HepG2 (cell line): ENCODE measurements at regions not wholly inside any gene's neighbourhood (a gene's known extent, or its start where the extent isn't known, plus 50 kb on each side); places are given as distances from the start of the nearest gene placed in this dataset.

Experiments used
- ATF1 ChIP-seq: IDR thresholded peaks from 2 replicates; pipeline ENCODE4 v1.6.1; 2016; ENCODE audit warnings: mild to moderate bottlenecking, control low read depth
- BRD4 ChIP-seq: sonication (generic); formaldehyde crosslinking; IDR thresholded peaks from 2 replicates; pipeline ENCODE4 v1.4.0; 2020; ENCODE audit warnings: missing genetic modification reagents
- EP300 ChIP-seq, 3 experiments: sonication (generic) in 1 of 3; formaldehyde crosslinking in 1 of 3; IDR thresholded peaks; 2 replicates each; pipeline versions ENCODE4 v1.5.1 to v1.6.1; 2011 to 2020; ENCODE audit warnings: low read depth in 2 of 3, low read length in 2 of 3, borderline replicate concordance in 1 of 3, improper control_type of control experiment in 1 of 3, mild to moderate bottlenecking in 1 of 3, missing genetic modification reagents in 1 of 3, moderate library complexity in 1 of 3
- HMG20B ChIP-seq: conservative IDR thresholded peaks from 2 replicates; pipeline ENCODE4 v1.6.1; 2016; ENCODE audit warnings: missing genetic modification reagents, missing compliant biosample characterization
- ISX ChIP-seq: sonication (generic); formaldehyde crosslinking; conservative IDR thresholded peaks from 2 replicates; pipeline ENCODE4 v1.5.0; 2020; ENCODE audit warnings: missing genetic modification reagents
- KDM1A ChIP-seq: IDR thresholded peaks from 2 replicates; pipeline ENCODE4 v1.6.1; 2016; ENCODE audit warnings: missing compliant biosample characterization
- RARA ChIP-seq: IDR thresholded peaks from 2 replicates; pipeline ENCODE4 v1.6.1; 2016; ENCODE audit warnings: missing genetic modification reagents, missing compliant biosample characterization
- SIN3B ChIP-seq: fragments of 150-350 bp; IDR thresholded peaks from 2 replicates; pipeline ENCODE4 v1.6.1; 2014; ENCODE audit warnings: low read length
- TCF7 ChIP-seq: sonication (generic); IDR thresholded peaks from 2 replicates; pipeline ENCODE4 v1.6.1; 2016; ENCODE audit warnings: antibody characterized with exemption, low read depth
- TSC22D2 ChIP-seq: sonication (generic); formaldehyde crosslinking; IDR thresholded peaks from 2 replicates; pipeline ENCODE4 v1.5.1; 2020; ENCODE audit warnings: missing genetic modification reagents, mild to moderate bottlenecking, borderline replicate concordance
- ZIK1 ChIP-seq: sonication (generic); formaldehyde crosslinking; IDR thresholded peaks from 2 replicates; pipeline ENCODE4 v1.5.0; 2020; ENCODE audit warnings: mild to moderate bottlenecking, low read depth, missing genetic modification reagents, borderline replicate concordance
- ZNF713 ChIP-seq: sonication (generic); formaldehyde crosslinking; IDR thresholded peaks from 2 replicates; pipeline ENCODE4 v1.4.0; 2020; ENCODE audit warnings: mild to moderate bottlenecking, missing genetic modification reagents
- TF ChIP-seq, protein P1 (sequence below): sonication (generic); formaldehyde crosslinking; IDR thresholded peaks from 2 replicates; pipeline ENCODE4 v1.4.0; 2020; ENCODE audit warnings: mild to moderate bottlenecking, missing genetic modification reagents, borderline replicate concordance
- TF ChIP-seq, protein P2 (sequence below): sonication (generic); formaldehyde crosslinking; IDR thresholded peaks from 2 replicates; pipeline ENCODE4 v1.4.0; 2020; ENCODE audit warnings: mild to moderate bottlenecking, missing genetic modification reagents
- TF ChIP-seq, protein P3 (sequence below): sonication (generic); formaldehyde crosslinking; IDR thresholded peaks from 2 replicates; pipeline ENCODE4 v1.4.0; 2020; ENCODE audit warnings: missing genetic modification reagents

DNA sequence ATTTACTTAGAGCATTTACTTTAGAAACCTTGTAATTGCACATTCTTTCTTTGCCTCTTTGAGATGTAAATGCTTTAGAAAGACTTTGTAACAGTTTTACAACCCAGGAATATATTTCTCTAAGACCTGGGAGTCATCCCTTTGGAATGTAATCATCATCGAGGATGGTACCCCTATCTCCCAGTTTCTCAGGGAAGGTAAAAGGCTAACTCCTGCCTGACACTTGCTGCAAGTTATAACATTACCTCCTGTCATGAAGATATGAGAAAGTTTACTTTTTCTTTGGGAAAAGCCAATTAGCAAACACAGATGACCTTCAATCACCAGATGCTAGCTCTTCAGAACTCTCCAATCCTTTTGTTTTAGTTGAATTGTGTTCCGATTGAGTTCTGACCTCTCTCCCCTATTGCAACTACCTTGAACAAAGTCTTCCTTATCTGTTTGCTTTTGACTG is 420.3 kb upstream of the FSIP2 start (continued):
- TF ChIP-seq, protein P1, sequence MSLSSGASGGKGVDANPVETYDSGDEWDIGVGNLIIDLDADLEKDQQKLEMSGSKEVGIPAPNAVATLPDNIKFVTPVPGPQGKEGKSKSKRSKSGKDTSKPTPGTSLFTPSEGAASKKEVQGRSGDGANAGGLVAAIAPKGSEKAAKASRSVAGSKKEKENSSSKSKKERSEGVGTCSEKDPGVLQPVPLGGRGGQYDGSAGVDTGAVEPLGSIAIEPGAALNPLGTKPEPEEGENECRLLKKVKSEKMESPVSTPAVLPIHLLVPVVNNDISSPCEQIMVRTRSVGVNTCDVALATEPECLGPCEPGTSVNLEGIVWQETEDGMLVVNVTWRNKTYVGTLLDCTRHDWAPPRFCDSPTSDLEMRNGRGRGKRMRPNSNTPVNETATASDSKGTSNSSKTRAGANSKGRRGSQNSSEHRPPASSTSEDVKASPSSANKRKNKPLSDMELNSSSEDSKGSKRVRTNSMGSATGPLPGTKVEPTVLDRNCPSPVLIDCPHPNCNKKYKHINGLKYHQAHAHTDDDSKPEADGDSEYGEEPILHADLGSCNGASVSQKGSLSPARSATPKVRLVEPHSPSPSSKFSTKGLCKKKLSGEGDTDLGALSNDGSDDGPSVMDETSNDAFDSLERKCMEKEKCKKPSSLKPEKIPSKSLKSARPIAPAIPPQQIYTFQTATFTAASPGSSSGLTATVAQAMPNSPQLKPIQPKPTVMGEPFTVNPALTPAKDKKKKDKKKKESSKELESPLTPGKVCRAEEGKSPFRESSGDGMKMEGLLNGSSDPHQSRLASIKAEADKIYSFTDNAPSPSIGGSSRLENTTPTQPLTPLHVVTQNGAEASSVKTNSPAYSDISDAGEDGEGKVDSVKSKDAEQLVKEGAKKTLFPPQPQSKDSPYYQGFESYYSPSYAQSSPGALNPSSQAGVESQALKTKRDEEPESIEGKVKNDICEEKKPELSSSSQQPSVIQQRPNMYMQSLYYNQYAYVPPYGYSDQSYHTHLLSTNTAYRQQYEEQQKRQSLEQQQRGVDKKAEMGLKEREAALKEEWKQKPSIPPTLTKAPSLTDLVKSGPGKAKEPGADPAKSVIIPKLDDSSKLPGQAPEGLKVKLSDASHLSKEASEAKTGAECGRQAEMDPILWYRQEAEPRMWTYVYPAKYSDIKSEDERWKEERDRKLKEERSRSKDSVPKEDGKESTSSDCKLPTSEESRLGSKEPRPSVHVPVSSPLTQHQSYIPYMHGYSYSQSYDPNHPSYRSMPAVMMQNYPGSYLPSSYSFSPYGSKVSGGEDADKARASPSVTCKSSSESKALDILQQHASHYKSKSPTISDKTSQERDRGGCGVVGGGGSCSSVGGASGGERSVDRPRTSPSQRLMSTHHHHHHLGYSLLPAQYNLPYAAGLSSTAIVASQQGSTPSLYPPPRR (CRISPR knock-in tag): peak; percentile 92
- TF ChIP-seq EP300 (IDR thresholded peaks at IDR 0.05; ENCODE audit: low read depth in 2 of 2, low read length in 2 of 2) (peak in 1 of 2 experiments; percentile 60; a peak in 2 of 4 replicates), EP300 (CRISPR knock-in tag; IDR thresholded peaks at IDR 0.05; ENCODE audit: borderline replicate concordance) (no peak), ZNF713 (no peak), ZIK1 (no peak), ATF1 (peak; percentile 27; the same call in 1 of the 2 replicates), SIN3B (no peak), RARA (CRISPR knock-in tag) (peak; percentile 42; the same call in 1 of the 2 replicates), BRD4 (no peak), TSC22D2 (CRISPR knock-in tag) (no peak), HMG20B (CRISPR knock-in tag) (peak; percentile 65; the same call in 1 of the 2 replicates), ISX (CRISPR knock-in tag) (no peak), TCF7 (peak; percentile 86), KDM1A (no peak)
- TF ChIP-seq, protein P2, sequence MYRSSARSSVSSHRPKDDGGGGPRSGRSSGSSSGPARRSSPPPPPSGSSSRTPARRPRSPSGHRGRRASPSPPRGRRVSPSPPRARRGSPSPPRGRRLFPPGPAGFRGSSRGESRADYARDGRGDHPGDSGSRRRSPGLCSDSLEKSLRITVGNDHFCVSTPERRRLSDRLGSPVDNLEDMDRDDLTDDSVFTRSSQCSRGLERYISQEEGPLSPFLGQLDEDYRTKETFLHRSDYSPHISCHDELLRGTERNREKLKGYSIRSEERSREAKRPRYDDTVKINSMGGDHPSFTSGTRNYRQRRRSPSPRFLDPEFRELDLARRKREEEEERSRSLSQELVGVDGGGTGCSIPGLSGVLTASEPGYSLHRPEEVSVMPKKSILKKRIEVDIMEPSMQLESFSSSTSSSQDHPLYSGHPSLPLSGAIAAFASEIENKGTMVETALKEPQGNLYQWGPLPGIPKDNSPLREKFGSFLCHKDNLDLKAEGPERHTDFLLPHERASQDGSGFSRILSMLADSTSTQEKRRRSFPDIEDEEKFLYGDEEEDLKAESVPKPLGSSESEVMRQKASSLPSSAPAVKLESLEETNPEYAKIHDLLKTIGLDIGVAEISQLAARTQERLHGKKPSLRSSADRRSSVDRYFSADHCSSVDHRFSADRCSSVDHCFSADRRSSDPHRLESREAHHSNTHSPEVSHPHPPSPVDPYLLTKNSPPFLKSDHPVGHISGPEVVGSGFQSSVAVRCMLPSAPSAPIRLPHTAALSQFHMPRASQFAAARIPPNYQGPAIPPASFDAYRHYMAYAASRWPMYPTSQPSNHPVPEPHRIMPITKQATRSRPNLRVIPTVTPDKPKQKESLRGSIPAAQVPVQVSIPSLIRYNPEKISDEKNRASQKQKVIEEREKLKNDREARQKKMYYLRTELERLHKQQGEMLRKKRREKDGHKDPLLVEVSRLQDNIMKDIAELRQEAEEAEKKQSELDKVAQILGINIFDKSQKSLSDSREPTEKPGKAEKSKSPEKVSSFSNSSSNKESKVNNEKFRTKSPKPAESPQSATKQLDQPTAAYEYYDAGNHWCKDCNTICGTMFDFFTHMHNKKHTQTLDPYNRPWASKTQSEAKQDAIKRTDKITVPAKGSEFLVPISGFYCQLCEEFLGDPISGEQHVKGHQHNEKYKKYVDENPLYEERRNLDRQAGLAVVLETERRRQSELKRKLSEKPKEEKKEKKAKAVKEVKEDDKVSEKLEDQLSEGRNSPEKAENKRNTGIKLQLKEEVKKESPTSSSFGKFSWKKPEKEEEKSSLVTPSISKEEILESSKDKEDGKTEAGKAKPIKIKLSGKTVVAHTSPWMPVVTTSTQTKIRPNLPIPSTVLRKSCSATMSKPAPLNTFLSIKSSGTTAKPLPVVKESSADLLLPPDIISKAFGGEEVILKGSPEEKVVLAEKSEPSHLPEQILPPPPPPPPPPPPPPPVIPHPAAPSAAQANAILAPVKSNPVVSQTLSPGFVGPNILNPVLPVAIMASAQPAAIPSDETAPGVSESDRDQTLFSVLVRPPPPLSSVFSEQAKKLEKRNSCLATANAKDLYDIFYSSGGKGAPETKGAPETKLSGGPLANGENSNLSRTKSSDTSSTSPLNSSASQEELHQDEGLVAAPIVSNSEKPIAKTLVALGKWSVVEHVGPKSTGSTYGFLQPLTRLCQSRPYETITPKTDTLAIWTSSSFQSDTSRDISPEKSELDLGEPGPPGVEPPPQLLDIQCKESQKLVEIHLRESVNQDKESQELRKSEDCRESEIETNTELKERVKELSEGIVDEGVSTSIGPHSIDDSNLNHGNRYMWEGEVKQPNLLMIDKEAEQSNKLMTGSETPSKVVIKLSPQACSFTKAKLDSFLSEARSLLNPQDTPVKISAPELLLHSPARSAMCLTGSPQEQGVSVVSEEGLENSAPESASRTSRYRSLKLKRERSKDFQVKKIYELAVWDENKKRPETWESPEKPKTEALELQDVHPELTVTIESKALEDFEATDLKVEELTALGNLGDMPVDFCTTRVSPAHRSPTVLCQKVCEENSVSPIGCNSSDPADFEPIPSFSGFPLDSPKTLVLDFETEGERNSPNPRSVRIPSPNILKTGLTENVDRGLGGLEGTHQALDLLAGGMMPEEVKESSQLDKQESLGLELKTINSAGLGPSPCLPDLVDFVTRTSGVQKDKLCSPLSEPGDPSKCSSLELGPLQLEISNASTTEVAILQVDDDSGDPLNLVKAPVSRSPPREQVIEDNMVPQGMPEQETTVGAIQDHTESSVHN (CRISPR knock-in tag): no peak
- TF ChIP-seq, protein P3, sequence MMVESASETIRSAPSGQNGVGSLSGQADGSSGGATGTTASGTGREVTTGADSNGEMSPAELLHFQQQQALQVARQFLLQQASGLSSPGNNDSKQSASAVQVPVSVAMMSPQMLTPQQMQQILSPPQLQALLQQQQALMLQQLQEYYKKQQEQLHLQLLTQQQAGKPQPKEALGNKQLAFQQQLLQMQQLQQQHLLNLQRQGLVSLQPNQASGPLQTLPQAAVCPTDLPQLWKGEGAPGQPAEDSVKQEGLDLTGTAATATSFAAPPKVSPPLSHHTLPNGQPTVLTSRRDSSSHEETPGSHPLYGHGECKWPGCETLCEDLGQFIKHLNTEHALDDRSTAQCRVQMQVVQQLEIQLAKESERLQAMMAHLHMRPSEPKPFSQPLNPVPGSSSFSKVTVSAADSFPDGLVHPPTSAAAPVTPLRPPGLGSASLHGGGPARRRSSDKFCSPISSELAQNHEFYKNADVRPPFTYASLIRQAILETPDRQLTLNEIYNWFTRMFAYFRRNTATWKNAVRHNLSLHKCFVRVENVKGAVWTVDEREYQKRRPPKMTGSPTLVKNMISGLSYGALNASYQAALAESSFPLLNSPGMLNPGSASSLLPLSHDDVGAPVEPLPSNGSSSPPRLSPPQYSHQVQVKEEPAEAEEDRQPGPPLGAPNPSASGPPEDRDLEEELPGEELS: peak; percentile 37; the same call in 1 of the 2 replicates
